Hematopoietic multipotent progenitor cell (in vitro differentiated cells): ENCODE measurements at regions not wholly inside any gene's neighbourhood (a gene's known extent, or its start where the extent isn't known, plus 50 kb on each side); places are given as distances from the start of the nearest gene placed in this dataset.

ENCODE experiments used
- DNase-seq, 3 donors: peaks; one replicate each; pipeline ENCODE4 v3.0.0-alpha.2; 2011 to 2015; ENCODE audit warnings: low read depth in 2 of 3, low spot score in 2 of 3

- DNase-seq, result no peak
Measured at GRCh38 chr15:93257920-93258319, 168.9 kb upstream of the RGMA start.

GRCh38 chr15:93253681-93254080, 164.7 kb upstream of the RGMA start:
- DNase-seq, result no peak

GRCh38 chr15:93252780-93253179, 163.8 kb upstream of the RGMA start:
- DNase-seq, result no peak

- no peak for DNase-seq
Measured at GRCh38 chr15:93250950-93251349, 161.9 kb upstream of the RGMA start.

- DNase-seq, result peak in 1 of 3 donors; percentile 16
Measured at GRCh38 chr15:93250209-93250608, 161.2 kb upstream of the RGMA start.

GRCh38 chr15:93249623-93250022, 160.6 kb upstream of the RGMA start:
- DNase-seq, result no peak

GRCh38 chr15:93247466-93248121, 158.6 kb upstream of the RGMA start:
- no peak for DNase-seq

- no peak for DNase-seq
Measured at GRCh38 chr15:93246266-93247242, 157.5 kb upstream of the RGMA start.

- no peak for DNase-seq
Measured at GRCh38 chr15:93245661-93246042, 156.6 kb upstream of the RGMA start.

GRCh38 chr15:93244696-93245660, 156.0 kb upstream of the RGMA start:
- DNase-seq, result no peak

- DNase-seq, result no peak
Measured at GRCh38 chr15:93243573-93243972, 154.6 kb upstream of the RGMA start.

GRCh38 chr15:93241696-93242585, 152.9 kb upstream of the RGMA start:
- no peak for DNase-seq

GRCh38 chr15:93239993-93240392, 151.0 kb upstream of the RGMA start:
- no peak for DNase-seq

- no peak for DNase-seq
Measured at GRCh38 chr15:93239591-93239990, 150.6 kb upstream of the RGMA start.

- DNase-seq, result no peak
Measured at GRCh38 chr15:93238641-93239040, 149.6 kb upstream of the RGMA start.

- peak in 1 of 3 donors; percentile 15 for DNase-seq
Measured at GRCh38 chr15:93235926-93236780, 147.1 kb upstream of the RGMA start.

- DNase-seq, result no peak
Measured at GRCh38 chr15:93235269-93235668, 146.3 kb upstream of the RGMA start.

- DNase-seq, result no peak
Measured at GRCh38 chr15:93233710-93234109, 144.7 kb upstream of the RGMA start.

- DNase-seq, result no peak
Measured at GRCh38 chr15:93232845-93233244, 143.8 kb upstream of the RGMA start.
